ENCODE measurements at regions not wholly inside any gene's neighbourhood (a gene's known extent, or its start where the extent isn't known, plus 50 kb on each side); places are given as distances from the start of the nearest gene placed in this dataset.

DNA sequence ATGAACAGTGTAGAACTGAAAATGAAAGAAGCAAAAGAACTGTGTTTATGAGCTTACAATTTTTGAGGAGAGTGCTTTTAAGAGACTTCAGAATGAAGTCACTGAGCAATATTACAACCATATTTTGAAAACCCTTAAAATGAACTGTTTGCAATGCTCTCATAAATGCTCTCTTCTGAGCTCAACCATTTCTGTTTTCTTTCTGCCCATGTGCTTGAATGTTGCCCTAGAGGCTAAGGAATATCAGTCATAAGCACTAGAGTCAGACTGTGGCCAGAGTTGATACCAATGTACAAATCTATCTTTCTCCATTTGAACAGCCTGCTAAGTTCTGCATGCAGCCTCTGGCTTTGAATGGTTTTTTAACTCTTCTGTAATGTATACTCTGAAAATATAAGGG is 1092.8 kb downstream of the PCDH9 start:
- no peak for TF ChIP-seq CTCF (IDR thresholded peaks at IDR 0.05; ENCODE audit: low read depth, low read length)
- DNase-seq (ENCODE audit: extremely low read depth, low read depth) = no peak

- no peak for DNase-seq (ENCODE audit: extremely low read depth, low read depth)
- no peak for TF ChIP-seq CTCF (IDR thresholded peaks at IDR 0.05; ENCODE audit: low read depth, low read length)
Observed at GRCh38 chr13:66128692-66129269, 1101.4 kb downstream of the PCDH9 start.

GRCh38 chr13:66128201-66128600 is 1101.9 kb downstream of the PCDH9 start:
- no peak for TF ChIP-seq CTCF (IDR thresholded peaks at IDR 0.05; ENCODE audit: low read depth, low read length)
- DNase-seq (ENCODE audit: extremely low read depth, low read depth) = no peak

DNA sequence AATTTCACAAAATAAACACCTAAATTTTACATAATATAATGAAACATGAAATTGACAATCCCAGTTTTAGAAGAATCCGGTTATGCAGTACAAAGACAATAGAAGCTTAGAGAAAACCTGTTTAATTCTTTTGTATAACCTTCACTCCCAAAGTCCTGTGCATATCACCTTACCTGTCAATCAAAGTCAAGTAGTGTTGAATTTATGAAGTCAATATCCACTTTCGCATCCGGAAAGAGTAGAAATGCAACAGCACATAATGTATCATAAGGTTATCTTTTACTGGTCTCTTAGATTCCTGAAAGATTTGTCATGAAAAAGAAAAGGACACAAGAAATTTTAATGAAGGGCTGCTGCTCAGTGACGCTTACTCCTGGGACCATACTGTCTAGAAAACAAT is 1112.6 kb downstream of the PCDH9 start:
- TF ChIP-seq CTCF (IDR thresholded peaks at IDR 0.05; ENCODE audit: low read depth, low read length) = no peak
- DNase-seq (ENCODE audit: extremely low read depth, low read depth) = no peak

GRCh38 chr13:66113882-66114526 is 1116.1 kb downstream of the PCDH9 start:
- TF ChIP-seq CTCF (IDR thresholded peaks at IDR 0.05; ENCODE audit: low read depth, low read length) = no peak
- peak; percentile 7 for DNase-seq (ENCODE audit: extremely low read depth, low read depth)

DNA sequence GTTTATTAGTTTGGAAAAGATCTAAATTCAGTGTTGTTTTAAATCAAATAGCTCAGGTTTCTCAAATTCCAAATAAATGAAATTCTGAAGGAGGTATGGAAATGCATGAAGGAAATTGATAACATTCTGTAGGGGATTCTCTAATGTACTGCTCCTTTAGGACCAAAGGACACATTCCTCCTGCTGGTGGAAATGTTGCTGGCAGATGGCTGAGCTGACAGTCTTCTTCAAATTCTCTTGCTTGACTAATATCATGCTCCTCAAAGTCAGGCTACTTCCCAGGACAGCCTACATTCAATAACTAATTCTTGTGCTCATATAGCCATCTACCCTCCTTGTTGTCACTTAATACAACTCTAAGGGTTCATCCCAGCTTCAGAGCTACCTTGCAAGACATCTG is 1118.5 kb downstream of the PCDH9 start:
- no peak for TF ChIP-seq CTCF (IDR thresholded peaks at IDR 0.05; ENCODE audit: low read depth, low read length)

GRCh38 chr13:66106246-66106645 is 1123.9 kb downstream of the PCDH9 start:
- no peak for TF ChIP-seq CTCF (IDR thresholded peaks at IDR 0.05; ENCODE audit: low read depth, low read length)
- no peak for DNase-seq (ENCODE audit: extremely low read depth, low read depth)

More for the DNA sequence above, 1118.5 kb downstream of the PCDH9 start:
- DNase-seq (ENCODE audit: extremely low read depth, low read depth) = no peak

All from AG09319 (cell line).